ENCODE measurements at regions not wholly inside any gene's neighbourhood (a gene's known extent, or its start where the extent isn't known, plus 50 kb on each side); places are given as distances from the start of the nearest gene placed in this dataset.
A peak's percentile ranks its signal among the peaks of the same experiment; 100 is the strongest.
"Not testable (repeated sequence)": the region's sequence is repeated elsewhere in the genome, so short reads cannot be mapped to it uniquely, and the experiment has no call there.

GRCh38 chr7:83824214-83824613, 175.3 kb upstream of the SEMA3E start:
- peak; percentile 22 for DNase-seq

GRCh38 chr7:83821866-83822265, 172.9 kb upstream of the SEMA3E start:
- no peak for DNase-seq

GRCh38 chr7:83820641-83821040, 171.7 kb upstream of the SEMA3E start:
- DNase-seq: no peak

- no peak for DNase-seq
Measured at GRCh38 chr7:83819911-83820310, 171.0 kb upstream of the SEMA3E start.

GRCh38 chr7:83814480-83814879, 165.5 kb upstream of the SEMA3E start:
- no peak for DNase-seq

GRCh38 chr7:83812563-83812962, 163.6 kb upstream of the SEMA3E start:
- DNase-seq: not testable (repeated sequence)

- no peak for DNase-seq
Measured at GRCh38 chr7:83808982-83809381, 160.0 kb upstream of the SEMA3E start.

- no peak for DNase-seq
Measured at GRCh38 chr7:83807774-83808173, 158.8 kb upstream of the SEMA3E start.

- DNase-seq: no peak
Measured at GRCh38 chr7:83806538-83806937, 157.6 kb upstream of the SEMA3E start.

GRCh38 chr7:83799333-83799732, 150.4 kb upstream of the SEMA3E start:
- DNase-seq: no peak

GRCh38 chr7:83798489-83798888, 149.6 kb upstream of the SEMA3E start:
- no peak for DNase-seq

GRCh38 chr7:83796760-83797159, 147.8 kb upstream of the SEMA3E start:
- DNase-seq: no peak

- DNase-seq: no peak
Measured at GRCh38 chr7:83794829-83795228, 145.9 kb upstream of the SEMA3E start.

- no peak for DNase-seq
Measured at GRCh38 chr7:83793558-83793957, 144.6 kb upstream of the SEMA3E start.

GRCh38 chr7:83791737-83792136, 142.8 kb upstream of the SEMA3E start:
- DNase-seq: no peak

GRCh38 chr7:83786858-83787257, 137.9 kb upstream of the SEMA3E start:
- DNase-seq: no peak

- DNase-seq: peak; percentile 90
Measured at GRCh38 chr7:83782628-83783027, 133.7 kb upstream of the SEMA3E start.

- no peak for DNase-seq
Measured at GRCh38 chr7:83778073-83778443, 129.1 kb upstream of the SEMA3E start.

- no peak for DNase-seq
Measured at GRCh38 chr7:83777406-83778072, 128.6 kb upstream of the SEMA3E start.

- DNase-seq: no peak
Measured at GRCh38 chr7:83769407-83769806, 120.5 kb upstream of the SEMA3E start.

- peak; percentile 41 for DNase-seq
Measured at GRCh38 chr7:83751217-83751616, 102.3 kb upstream of the SEMA3E start.

GRCh38 chr7:83749495-83749894, 100.6 kb upstream of the SEMA3E start:
- no peak for DNase-seq

- no peak for DNase-seq
Measured at GRCh38 chr7:83739527-83739926, 90.6 kb upstream of the SEMA3E start.

- no peak for DNase-seq
Measured at GRCh38 chr7:83738291-83738835, 89.4 kb upstream of the SEMA3E start.

- no peak for DNase-seq
Measured at GRCh38 chr7:83732305-83732704, 83.4 kb upstream of the SEMA3E start.

Data from kidney glomerular epithelial cell (primary cell).